Fibroblast of lung (primary cell): ENCODE measurements at regions not wholly inside any gene's neighbourhood (a gene's known extent, or its start where the extent isn't known, plus 50 kb on each side); places are given as distances from the start of the nearest gene placed in this dataset.

Experiments
- DNase-seq, 2 donors: peaks; one replicate each; pipeline versions ENCODE4 v3.0.0 to v3.0.0-alpha.2; 2010; ENCODE audit warnings: low read depth in 2 of 2
- H2AFZ ChIP-seq: 2 replicates; pipeline ENCODE4 v1.5.1; 2012; ENCODE audit warnings: low read length, control low read depth, inconsistent platforms
- H3K27ac ChIP-seq: 2 replicates; pipeline ENCODE4 v1.5.1; 2011; ENCODE audit warnings: low read length, control low read depth; ENCODE audit not compliant: insufficient read depth
- H3K27me3 ChIP-seq: 2 replicates; pipeline ENCODE4 v1.5.1; 2011; ENCODE audit warnings: mild to moderate bottlenecking, low read length; ENCODE audit not compliant: control insufficient read depth, insufficient read depth
- H3K36me3 ChIP-seq: 2 replicates; pipeline ENCODE4 v1.5.1; 2011; ENCODE audit warnings: low read length; ENCODE audit not compliant: control insufficient read depth, insufficient read depth
- H3K4me1 ChIP-seq: 2 replicates; pipeline ENCODE4 v1.5.1; 2011; ENCODE audit warnings: low read length; ENCODE audit not compliant: control insufficient read depth, insufficient read depth; ENCODE audit errors: extremely low read depth
- H3K4me2 ChIP-seq: 2 replicates; pipeline ENCODE4 v1.5.1; 2011; ENCODE audit warnings: low read length, control low read depth; ENCODE audit not compliant: insufficient read depth; ENCODE audit errors: extremely low read depth
- H3K4me3 ChIP-seq, 4 experiments: fragments of 200-600 bp in 1 of 4; sonication (generic) in 1 of 4; replicated peaks in 1 of 4; 2 replicates each; pipeline ENCODE4 v1.5.1; 2011 to 2016; ENCODE audit warnings: low read length in 4 of 4, low read depth in 3 of 4, mild to moderate bottlenecking in 3 of 4, control low read depth in 2 of 4, inconsistent platforms in 1 of 4, mixed read lengths in 1 of 4; ENCODE audit not compliant: insufficient read depth in 1 of 4; ENCODE audit errors: control extremely low read depth in 1 of 4
- H3K79me2 ChIP-seq: 2 replicates; pipeline ENCODE4 v1.5.1; 2012; ENCODE audit warnings: mild to moderate bottlenecking, low read length, inconsistent platforms; ENCODE audit not compliant: control insufficient read depth, insufficient read depth
- H3K9ac ChIP-seq: 2 replicates; pipeline ENCODE4 v1.5.1; 2011; ENCODE audit warnings: mild to moderate bottlenecking, low read length, control low read depth; ENCODE audit not compliant: insufficient read depth
- H3K9me3 ChIP-seq: 2 replicates; pipeline ENCODE4 v1.5.1; 2012; ENCODE audit warnings: low read depth, low read length; ENCODE audit not compliant: control insufficient read depth, insufficient read depth
- H4K20me1 ChIP-seq: 2 replicates; pipeline ENCODE4 v1.5.1; 2011; ENCODE audit warnings: low read length; ENCODE audit not compliant: control insufficient read depth, insufficient read depth; ENCODE audit errors: extremely low read depth
- CTCF ChIP-seq, 2 donors: IDR thresholded peaks in 1 of 2; conservative IDR thresholded peaks in 1 of 2; 1 replicate in 1 of 2; 2 replicates in 1 of 2; pipeline ENCODE4 v1.5.1; 2011 to 2012; ENCODE audit warnings: low read length in 2 of 2, control low read depth in 1 of 2, inconsistent platforms in 1 of 2, low read depth in 1 of 2, mild to moderate bottlenecking in 1 of 2
- EZH2 ChIP-seq: IDR thresholded peaks from 2 replicates; pipeline ENCODE4 v1.5.1; 2012; ENCODE audit warnings: low read length, control low read depth, mild to moderate bottlenecking; ENCODE audit errors: missing control alignments

- DNase-seq = peak in 1 of 2 donors; percentile 25
- Histone ChIP-seq H3K9me3 (no peaks in the 10 kb centered on the region), H3K9ac (no peak overlapping the region), H3K27ac (no peak overlapping the region), H3K4me3 (no peak overlapping the region), H3K4me1 (no peaks in the 10 kb centered on the region), H2AFZ (no peak overlapping the region), H4K20me1 (no peaks in the 10 kb centered on the region), H3K27me3 (no peaks in the 10 kb centered on the region), H3K36me3 (no peaks in the 10 kb centered on the region), H3K4me2 (no peak overlapping the region), H3K79me2 (no peaks in the 10 kb centered on the region)
- TF ChIP-seq EZH2 (no peak), CTCF (conservative IDR thresholded peaks at IDR 0.05 in 1 of 2, IDR thresholded peaks at IDR 0.05 in 1 of 2; ENCODE audit: low read depth in 1 of 2, low read length in 2 of 2) (no peak)
Observed at GRCh38 chr7:46571996-46572395, 650.9 kb upstream of the IGFBP3 start.

- Histone ChIP-seq H3K79me2 (no peaks in the 10 kb centered on the region), H3K27me3 (no peaks in the 10 kb centered on the region), H3K9me3 (no peaks in the 10 kb centered on the region), H3K4me3 (no peak overlapping the region), H3K27ac (no peak overlapping the region), H3K36me3 (no peaks in the 10 kb centered on the region), H3K4me1 (peaks cover 2% of the 10 kb centered on the region), H4K20me1 (no peaks in the 10 kb centered on the region), H3K4me2 (no peak overlapping the region), H3K9ac (no peak overlapping the region), H2AFZ (no peak overlapping the region)
- no peak for TF ChIP-seq CTCF (conservative IDR thresholded peaks at IDR 0.05 in 1 of 2, IDR thresholded peaks at IDR 0.05 in 1 of 2; ENCODE audit: low read depth in 1 of 2, low read length in 2 of 2)
- no peak for TF ChIP-seq EZH2
- peak in 1 of 2 donors; percentile 39 for DNase-seq
Observed at GRCh38 chr7:46569133-46569465, 648.0 kb upstream of the IGFBP3 start.

GRCh38 chr7:46568420-46569132 lies 647.5 kb upstream of the IGFBP3 start:
- no peak for DNase-seq
- Histone ChIP-seq H2AFZ (no peak overlapping the region), H3K4me3 (no peak overlapping the region), H3K36me3 (no peaks in the 10 kb centered on the region), H3K9ac (no peak overlapping the region), H4K20me1 (no peaks in the 10 kb centered on the region), H3K4me2 (no peak overlapping the region), H3K27ac (no peak overlapping the region), H3K9me3 (no peaks in the 10 kb centered on the region), H3K27me3 (no peaks in the 10 kb centered on the region), H3K4me1 (peaks cover 2% of the 10 kb centered on the region), H3K79me2 (no peaks in the 10 kb centered on the region)
- no peak for TF ChIP-seq EZH2
- no peak for TF ChIP-seq CTCF (conservative IDR thresholded peaks at IDR 0.05 in 1 of 2, IDR thresholded peaks at IDR 0.05 in 1 of 2; ENCODE audit: low read depth in 1 of 2, low read length in 2 of 2)
